A673 (cell line): ENCODE measurements at regions not wholly inside any gene's neighbourhood (a gene's known extent, or its start where the extent isn't known, plus 50 kb on each side); places are given as distances from the start of the nearest gene placed in this dataset.

ENCODE experiments used
- BruUV-seq: library from RNA; stranded (reverse); fragments of 400-500 nt; replicated peaks from 2 replicates; lab custom pipeline; 2021; lab: Mats Ljungman, UMichigan
- CTCF ChIA-PET: fragments of 300-600 bp; sonication (Branson Sonifier 250); formaldehyde crosslinking; loops from one replicate; lab custom pipeline; 2022; ENCODE audit warnings: antibody characterized with exemption; lab: Charles Lee
- POLR2A ChIA-PET: fragments of 300-600 bp; sonication (Branson Sonifier 250); formaldehyde crosslinking; loops from one replicate; lab custom pipeline; 2022; ENCODE audit warnings: antibody characterized with exemption; ENCODE audit not compliant: low non-redundant PET; lab: Charles Lee
- DNase-seq: peaks from one replicate; pipeline ENCODE4 v3.0.0-alpha.2; 2015; ENCODE audit warnings: low spot score
- H3K27ac ChIP-seq: fragments of 200-600 bp; sonication (generic); 2 replicates; pipeline ENCODE4 v1.5.1; 2016; ENCODE audit warnings: mixed run types, low read depth, mild to moderate bottlenecking, mixed read lengths, antibody characterized with exemption, low read length; ENCODE audit not compliant: poor library complexity, severe bottlenecking
- H3K27me3 ChIP-seq: fragments of 200-600 bp; sonication (generic); replicated peaks from 2 replicates; pipeline ENCODE4 v1.6.1; 2017; ENCODE audit warnings: mixed run types, low read depth, mild to moderate bottlenecking, mixed read lengths, antibody characterized with exemption, low read length; ENCODE audit not compliant: insufficient read depth, poor library complexity
- H3K36me3 ChIP-seq: fragments of 200-600 bp; sonication (generic); 2 replicates; pipeline ENCODE4 v1.6.1; 2016; ENCODE audit warnings: mixed run types, mild to moderate bottlenecking, mixed read lengths, antibody characterized with exemption, low read length; ENCODE audit not compliant: insufficient read depth, poor library complexity, severe bottlenecking
- H3K4me1 ChIP-seq: fragments of 200-600 bp; sonication (generic); 2 replicates; pipeline ENCODE4 v1.6.1; 2017; ENCODE audit warnings: mixed run types, mild to moderate bottlenecking, mixed read lengths, antibody characterized with exemption, low read length; ENCODE audit not compliant: insufficient read depth, poor library complexity, severe bottlenecking
- H3K4me3 ChIP-seq: fragments of 200-600 bp; sonication (generic); 2 replicates; pipeline ENCODE4 v1.5.1; 2016; ENCODE audit warnings: low read depth, mixed run types, mild to moderate bottlenecking, mixed read lengths, low read length; ENCODE audit not compliant: poor library complexity, severe bottlenecking
- H3K9me3 ChIP-seq: fragments of 200-600 bp; sonication (generic); 2 replicates; pipeline ENCODE4 v1.6.1; 2016; ENCODE audit warnings: mixed run types, low read depth, mild to moderate bottlenecking, mixed read lengths, antibody characterized with exemption, low read length; ENCODE audit not compliant: poor library complexity, severe bottlenecking
- EZH2 ChIP-seq: fragments of 200-600 bp; sonication (generic); IDR thresholded peaks from 2 replicates; pipeline ENCODE4 v1.6.1; 2017; ENCODE audit warnings: borderline replicate concordance, low read depth, mild to moderate bottlenecking, mixed read lengths, antibody characterized with exemption, low read length; ENCODE audit not compliant: poor library complexity, severe bottlenecking
- intact Hi-C: fragments of 100-400 bp; cut with micrococcal nuclease; formaldehyde crosslinking; loops from one replicate; pipeline ENCODE4 v1.10.0; 2022; ENCODE audit not compliant: unreplicated experiment
- TF ChIP-seq, protein P1 (sequence below): fragments of 300-800, 200-600 bp; sonication (generic); conservative IDR thresholded peaks from 2 replicates; pipeline ENCODE4 v1.5.1; 2017; ENCODE audit warnings: low read depth, mild to moderate bottlenecking, antibody characterized with exemption, low read length, moderate library complexity, mixed read lengths

DNA sequence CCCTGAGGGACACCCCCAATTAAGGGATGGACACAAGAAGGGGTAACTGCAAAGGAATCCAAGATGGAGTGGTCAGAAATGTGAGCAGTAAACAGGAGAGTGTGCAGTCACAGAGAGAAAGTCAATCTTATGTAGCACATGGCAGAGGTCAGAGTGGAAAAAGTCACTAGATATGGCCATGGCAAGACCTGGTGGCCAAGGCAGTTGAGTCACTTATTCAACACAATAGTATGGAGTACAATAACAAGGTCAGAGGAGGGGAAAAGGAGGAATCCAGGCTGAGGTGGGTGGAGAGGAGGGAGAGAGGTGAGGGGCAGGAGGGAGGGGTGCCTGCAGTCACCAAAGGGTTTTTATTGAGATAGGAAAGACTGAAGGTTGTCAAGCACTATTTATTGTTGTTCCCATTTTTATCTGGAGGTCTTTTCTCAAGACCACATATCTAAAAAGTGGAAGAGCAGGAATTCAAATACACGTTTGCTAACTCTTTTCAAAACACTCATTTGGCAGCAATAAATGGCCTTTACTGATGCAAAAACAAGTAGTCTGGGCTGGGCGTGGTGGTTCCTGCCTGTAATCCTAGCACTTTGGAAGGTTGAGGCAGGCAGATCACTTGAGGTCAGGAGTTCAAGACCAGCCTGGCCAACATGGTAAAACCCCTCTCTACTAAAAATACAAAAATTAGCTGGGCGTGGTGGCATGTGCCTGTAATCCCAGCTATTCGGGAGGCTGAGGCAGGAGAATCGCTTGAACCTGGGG, 53.3 kb upstream of the ARHGEF3 start:
- TF ChIP-seq, protein P1, sequence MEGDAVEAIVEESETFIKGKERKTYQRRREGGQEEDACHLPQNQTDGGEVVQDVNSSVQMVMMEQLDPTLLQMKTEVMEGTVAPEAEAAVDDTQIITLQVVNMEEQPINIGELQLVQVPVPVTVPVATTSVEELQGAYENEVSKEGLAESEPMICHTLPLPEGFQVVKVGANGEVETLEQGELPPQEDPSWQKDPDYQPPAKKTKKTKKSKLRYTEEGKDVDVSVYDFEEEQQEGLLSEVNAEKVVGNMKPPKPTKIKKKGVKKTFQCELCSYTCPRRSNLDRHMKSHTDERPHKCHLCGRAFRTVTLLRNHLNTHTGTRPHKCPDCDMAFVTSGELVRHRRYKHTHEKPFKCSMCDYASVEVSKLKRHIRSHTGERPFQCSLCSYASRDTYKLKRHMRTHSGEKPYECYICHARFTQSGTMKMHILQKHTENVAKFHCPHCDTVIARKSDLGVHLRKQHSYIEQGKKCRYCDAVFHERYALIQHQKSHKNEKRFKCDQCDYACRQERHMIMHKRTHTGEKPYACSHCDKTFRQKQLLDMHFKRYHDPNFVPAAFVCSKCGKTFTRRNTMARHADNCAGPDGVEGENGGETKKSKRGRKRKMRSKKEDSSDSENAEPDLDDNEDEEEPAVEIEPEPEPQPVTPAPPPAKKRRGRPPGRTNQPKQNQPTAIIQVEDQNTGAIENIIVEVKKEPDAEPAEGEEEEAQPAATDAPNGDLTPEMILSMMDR = no peak
- no peak for TF ChIP-seq EZH2
- ChIA-PET CTCF (no interaction called here), POLR2A (no interaction called here)
- no peaks in the 10 kb centered on the region for H3K9me3 ChIP-seq
- no peaks in the 10 kb centered on the region for H3K36me3 ChIP-seq
- DNase-seq = no peak
- BruUV-seq = no TSS peak
- intact Hi-C loops = no loop called here
- no peaks in the 10 kb centered on the region for H3K4me1 ChIP-seq
- no peak overlapping the region for H3K4me3 ChIP-seq
- no peaks in the 10 kb centered on the region for H3K27me3 ChIP-seq
- no peak overlapping the region for H3K27ac ChIP-seq

DNA sequence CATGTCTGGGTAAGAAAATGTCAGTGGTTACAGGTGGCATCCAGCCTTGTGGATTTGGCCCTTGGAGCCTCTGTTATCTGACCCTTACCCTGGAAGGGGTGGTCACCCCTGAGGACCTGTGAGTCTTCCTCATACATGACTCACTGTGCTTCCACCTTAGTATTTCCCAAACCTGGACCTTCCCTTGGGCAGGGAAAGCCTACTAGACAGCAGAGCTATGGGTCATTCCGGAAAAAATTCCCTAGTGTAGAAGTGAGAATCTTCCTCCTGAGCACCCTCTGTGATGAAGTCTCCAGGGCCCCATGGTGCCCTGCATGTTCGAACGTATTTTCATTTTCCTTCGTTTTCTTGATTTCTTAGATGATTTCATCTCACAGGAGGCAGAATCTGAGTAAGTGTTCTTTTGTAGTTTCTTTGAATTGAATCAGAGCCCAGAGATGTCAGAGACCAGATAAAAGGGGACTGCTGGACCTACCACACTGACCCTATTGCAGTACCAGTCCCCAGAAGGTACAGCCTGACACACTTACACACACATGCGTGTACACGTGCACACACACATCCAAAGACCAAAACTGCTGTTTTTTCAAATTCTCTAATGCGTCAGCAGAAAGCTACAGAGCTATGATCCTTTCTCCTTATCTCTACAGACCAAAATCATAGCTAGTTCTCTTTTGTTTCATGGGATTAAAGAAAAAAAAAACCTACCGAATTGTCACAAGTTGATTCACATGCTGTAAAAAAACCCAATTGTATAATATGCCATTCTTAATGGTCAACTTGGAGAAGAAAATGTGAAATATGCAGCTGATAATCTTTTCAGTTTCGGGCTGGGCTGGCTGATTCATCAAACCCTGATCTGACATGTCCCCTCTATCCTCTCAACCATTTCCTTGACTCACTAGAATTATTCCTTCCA, 50.5 kb upstream of the ARHGEF3 start:
- H3K4me3 ChIP-seq = no peak overlapping the region
- no peaks in the 10 kb centered on the region for H3K36me3 ChIP-seq
- CTCF ChIA-PET = no interaction called here
- intact Hi-C loops = no loop called here
- H3K9me3 ChIP-seq = no peaks in the 10 kb centered on the region
- BruUV-seq = no TSS peak
- H3K27me3 ChIP-seq = no peaks in the 10 kb centered on the region
- H3K27ac ChIP-seq = no peak overlapping the region
- POLR2A ChIA-PET = no interaction called here
- DNase-seq = no peak
- H3K4me1 ChIP-seq = no peaks in the 10 kb centered on the region
- TF ChIP-seq EZH2 = no peak
- TF ChIP-seq, protein P1 = no peak
